ENCODE measurements at regions not wholly inside any gene's neighbourhood (a gene's known extent, or its start where the extent isn't known, plus 50 kb on each side); places are given as distances from the start of the nearest gene placed in this dataset.

DNA sequence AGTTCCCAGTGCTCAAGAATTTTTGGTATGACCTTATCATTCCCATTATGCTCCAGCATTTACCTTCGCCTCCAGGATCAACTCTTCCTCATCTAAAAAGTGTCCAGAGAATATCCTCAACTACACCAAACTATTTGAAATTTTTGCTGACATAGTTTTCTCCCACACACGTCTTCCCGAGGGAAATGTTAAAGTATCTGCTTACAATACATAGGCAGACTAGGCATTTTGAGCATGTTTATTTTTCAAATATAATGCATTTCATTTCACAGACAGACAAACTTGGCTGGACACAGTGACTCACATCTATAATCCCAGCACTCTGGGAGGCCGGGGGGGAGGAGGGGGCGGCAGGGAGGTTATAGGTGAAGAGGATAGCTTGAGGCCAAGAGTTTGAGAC is 177.1 kb upstream of the TRIM24 start:
- TF ChIP-seq, protein P1, sequence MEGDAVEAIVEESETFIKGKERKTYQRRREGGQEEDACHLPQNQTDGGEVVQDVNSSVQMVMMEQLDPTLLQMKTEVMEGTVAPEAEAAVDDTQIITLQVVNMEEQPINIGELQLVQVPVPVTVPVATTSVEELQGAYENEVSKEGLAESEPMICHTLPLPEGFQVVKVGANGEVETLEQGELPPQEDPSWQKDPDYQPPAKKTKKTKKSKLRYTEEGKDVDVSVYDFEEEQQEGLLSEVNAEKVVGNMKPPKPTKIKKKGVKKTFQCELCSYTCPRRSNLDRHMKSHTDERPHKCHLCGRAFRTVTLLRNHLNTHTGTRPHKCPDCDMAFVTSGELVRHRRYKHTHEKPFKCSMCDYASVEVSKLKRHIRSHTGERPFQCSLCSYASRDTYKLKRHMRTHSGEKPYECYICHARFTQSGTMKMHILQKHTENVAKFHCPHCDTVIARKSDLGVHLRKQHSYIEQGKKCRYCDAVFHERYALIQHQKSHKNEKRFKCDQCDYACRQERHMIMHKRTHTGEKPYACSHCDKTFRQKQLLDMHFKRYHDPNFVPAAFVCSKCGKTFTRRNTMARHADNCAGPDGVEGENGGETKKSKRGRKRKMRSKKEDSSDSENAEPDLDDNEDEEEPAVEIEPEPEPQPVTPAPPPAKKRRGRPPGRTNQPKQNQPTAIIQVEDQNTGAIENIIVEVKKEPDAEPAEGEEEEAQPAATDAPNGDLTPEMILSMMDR (IDR thresholded peaks at IDR 0.05), result no peak
- ATAC-seq (ENCODE audit: low FRiP score) (no peak), DNase-seq (ENCODE audit: low spot score) (no peak)

DNA sequence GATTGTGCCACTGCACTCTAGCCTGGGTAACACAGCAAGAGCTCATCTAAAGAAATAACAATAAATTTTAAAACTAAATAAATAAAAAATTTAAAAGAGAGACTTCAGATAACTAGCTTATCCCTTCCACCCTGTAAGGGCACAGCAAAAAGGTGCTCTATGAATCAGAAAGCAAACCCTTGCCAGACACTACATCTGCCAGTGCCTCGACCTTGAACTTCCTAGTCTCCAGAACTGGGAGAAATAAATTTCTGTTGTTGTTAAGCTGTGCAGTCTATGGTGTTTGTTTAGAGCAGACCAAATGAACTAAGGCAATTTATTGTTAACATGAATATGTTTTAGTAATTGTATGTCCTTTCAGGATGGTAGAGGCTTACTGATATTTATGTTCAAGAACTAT is 174.9 kb upstream of the TRIM24 start:
- TF ChIP-seq, protein P1 (IDR thresholded peaks at IDR 0.05), result no peak
- no peak for ATAC-seq (ENCODE audit: low FRiP score)
- DNase-seq (ENCODE audit: low spot score), result no peak

DNA sequence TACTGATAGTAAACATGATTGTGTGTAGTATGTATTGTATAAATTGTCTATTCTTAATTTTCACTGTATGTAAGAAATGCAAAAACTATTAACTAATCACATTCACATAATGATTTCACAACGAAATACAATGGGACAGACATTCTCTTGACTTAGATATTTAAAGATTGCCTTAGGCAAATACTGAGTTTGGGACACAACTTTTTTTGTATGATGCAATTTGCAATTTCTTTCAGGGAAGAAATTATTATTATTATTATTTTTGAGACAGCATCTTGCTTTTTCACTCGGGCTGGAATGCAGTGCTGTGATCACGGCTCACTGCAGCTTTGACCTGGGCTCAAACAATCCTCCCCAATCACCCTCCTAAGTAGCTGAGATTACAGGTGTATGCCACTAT is 173.2 kb upstream of the TRIM24 start:
- TF ChIP-seq, protein P1 (IDR thresholded peaks at IDR 0.05), result no peak
- no peak for ATAC-seq (ENCODE audit: low FRiP score)
- DNase-seq (ENCODE audit: low spot score), result no peak

DNA sequence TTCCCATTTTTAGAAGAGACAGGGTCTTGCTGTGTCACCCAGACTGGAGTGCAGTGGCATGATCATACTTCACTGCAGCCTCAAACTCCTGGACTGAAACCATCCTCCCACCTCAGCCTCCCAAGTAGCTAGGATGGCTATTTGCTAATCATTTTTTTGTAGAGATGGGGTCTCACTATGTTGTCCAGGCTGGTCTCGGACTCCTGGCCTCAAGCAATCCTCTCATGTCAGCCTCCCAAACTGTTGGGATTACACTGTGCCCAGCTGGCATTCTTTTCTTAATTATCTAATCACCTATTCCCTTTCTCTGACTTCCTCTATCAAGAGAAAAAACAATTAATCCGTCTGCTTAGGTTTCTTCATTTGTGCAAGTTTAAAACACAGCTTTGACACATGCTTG is 172.5 kb upstream of the TRIM24 start:
- TF ChIP-seq, protein P1 (IDR thresholded peaks at IDR 0.05), result no peak

DNA sequence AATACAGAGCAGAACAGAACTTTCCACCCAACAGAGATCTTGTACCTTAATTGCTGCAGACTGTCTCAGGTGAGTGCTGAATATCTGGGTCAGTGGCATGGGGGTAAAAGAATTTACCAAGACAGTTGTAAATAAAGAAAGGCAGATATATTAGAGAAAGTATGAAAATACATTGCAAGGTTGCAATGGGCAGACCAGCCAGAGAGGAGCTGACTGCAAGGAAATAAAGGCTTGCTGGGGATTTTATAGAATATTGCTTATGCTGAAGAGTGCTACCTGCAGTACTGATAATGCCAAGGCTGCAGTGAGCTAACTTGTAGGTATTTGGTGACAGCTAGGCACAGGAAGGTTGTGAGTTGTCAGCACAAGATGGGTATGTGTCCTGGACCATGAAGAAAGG is 171.0 kb upstream of the TRIM24 start:
- ATAC-seq (ENCODE audit: low FRiP score) (no peak), DNase-seq (ENCODE audit: low spot score) (no peak)
- TF ChIP-seq, protein P1 (IDR thresholded peaks at IDR 0.05), result no peak

More for the DNA sequence above, 172.5 kb upstream of the TRIM24 start:
- ATAC-seq (ENCODE audit: low FRiP score) (no peak), DNase-seq (ENCODE audit: low spot score) (no peak)

DNA sequence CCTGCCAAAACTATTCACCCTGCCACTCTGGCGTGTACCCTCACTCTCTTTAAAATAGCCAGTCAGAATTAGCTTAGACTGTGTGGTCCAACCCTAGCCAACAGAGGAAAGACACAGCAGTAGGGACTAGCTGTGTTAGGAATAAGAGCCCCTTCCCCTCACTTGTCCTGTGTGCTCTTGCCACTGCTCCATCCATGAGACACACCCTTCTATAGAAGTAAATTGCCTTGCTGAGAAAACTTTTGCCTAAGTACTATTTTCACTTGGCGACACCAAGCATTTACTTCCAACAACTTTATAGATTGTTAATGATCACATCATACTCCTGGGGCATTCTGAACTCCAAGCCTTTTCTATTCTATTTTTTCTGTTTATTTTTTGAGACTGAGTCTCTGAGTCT is 170.2 kb upstream of the TRIM24 start:
- ATAC-seq (ENCODE audit: low FRiP score) (no peak), DNase-seq (ENCODE audit: low spot score) (no peak)
- TF ChIP-seq, protein P1 (IDR thresholded peaks at IDR 0.05), result no peak

DNA sequence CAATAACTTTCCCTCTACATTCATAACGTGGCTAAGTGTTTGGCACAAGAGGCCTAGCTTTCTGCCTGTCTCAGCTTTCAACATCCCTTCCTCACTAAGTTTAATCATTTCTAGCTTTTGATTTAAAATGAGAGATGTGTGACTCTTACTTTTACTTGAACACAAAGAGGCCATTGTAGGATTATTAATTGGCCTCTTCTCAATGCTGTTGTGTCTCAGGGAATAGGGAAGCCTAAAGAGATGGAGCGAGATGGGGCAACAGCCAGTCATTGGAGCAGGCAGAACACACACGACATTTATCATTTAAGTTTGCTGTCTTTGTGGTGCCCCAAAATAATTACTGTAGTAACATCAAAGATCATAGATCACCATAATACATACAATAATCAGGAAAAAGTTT is 167.1 kb upstream of the TRIM24 start:
- no peak for DNase-seq (ENCODE audit: low spot score)
- TF ChIP-seq, protein P1 (IDR thresholded peaks at IDR 0.05), result no peak
- ATAC-seq (ENCODE audit: low FRiP score), result no peak

Data from omental fat pad (tissue), 3 donors.